Endodermal cell (in vitro differentiated cells): ENCODE measurements at regions not wholly inside any gene's neighbourhood (a gene's known extent, or its start where the extent isn't known, plus 50 kb on each side); places are given as distances from the start of the nearest gene placed in this dataset.

Source experiments
- DNase-seq: peaks from one replicate; pipeline ENCODE4 v3.0.0-alpha.2; 2017
- H3K27ac ChIP-seq: 2 replicates; pipeline ENCODE4 v1.5.1; 2013; ENCODE audit warnings: mild to moderate bottlenecking, low read depth, low read length, moderate library complexity
- H3K27me3 ChIP-seq: 2 replicates; pipeline ENCODE4 v1.6.1; 2013; ENCODE audit warnings: mild to moderate bottlenecking, low read length, moderate library complexity; ENCODE audit not compliant: insufficient read depth, control insufficient read depth, poor library complexity, severe bottlenecking
- H3K36me3 ChIP-seq: 2 replicates; pipeline ENCODE4 v1.7.0; 2013; ENCODE audit warnings: mild to moderate bottlenecking, low read length, moderate library complexity; ENCODE audit not compliant: control insufficient read depth, insufficient read depth
- H3K4me1 ChIP-seq: one replicate; pipeline ENCODE4 v1.7.0; 2013; ENCODE audit warnings: low read length; ENCODE audit not compliant: control insufficient read depth, insufficient read depth
- H3K4me3 ChIP-seq: 2 replicates; pipeline ENCODE4 v1.5.1; 2013; ENCODE audit warnings: mild to moderate bottlenecking, low read length, moderate library complexity
- H3K9ac ChIP-seq: 2 replicates; pipeline ENCODE4 v1.6.1; 2013; ENCODE audit warnings: mild to moderate bottlenecking, low read length, moderate library complexity; ENCODE audit not compliant: poor library complexity, severe bottlenecking; ENCODE audit errors: extremely low read depth
- H3K9me3 ChIP-seq: 2 replicates; pipeline ENCODE4 v1.6.1; 2013; ENCODE audit warnings: mild to moderate bottlenecking, low read length, moderate library complexity; ENCODE audit not compliant: control insufficient read depth
- H3K27ac Mint-ChIP-seq: 2 replicates; pipeline ENCODE4 v1.8.0; 2020; ENCODE audit warnings: mixed read lengths
- H3K27me3 Mint-ChIP-seq: 2 replicates; pipeline ENCODE4 v1.8.0; 2021; ENCODE audit warnings: mild to moderate bottlenecking, mixed read lengths; ENCODE audit not compliant: insufficient read depth
- H3K36me3 Mint-ChIP-seq: 2 replicates; pipeline ENCODE4 v1.8.0; 2020; ENCODE audit warnings: low read depth, mixed read lengths
- H3K4me1 Mint-ChIP-seq: 2 replicates; pipeline ENCODE4 v1.8.0; 2020; ENCODE audit warnings: mixed read lengths
- H3K4me3 Mint-ChIP-seq: 2 replicates; pipeline ENCODE4 v1.8.0; 2020; ENCODE audit warnings: mild to moderate bottlenecking, moderate library complexity, mixed read lengths
- H3K9me3 Mint-ChIP-seq: 2 replicates; pipeline ENCODE4 v1.8.0; 2020; ENCODE audit warnings: mild to moderate bottlenecking, mixed read lengths
- WGBS, 2 experiments: methylation state at CpG; one replicate each; pipeline versions ENCODE4 v1.1.5 to v1.1.7; 2013; ENCODE audit warnings: missing lambda C conversion rate in 2 of 2, mixed read lengths in 1 of 2; ENCODE audit not compliant: insufficient coverage in 1 of 2, insufficient read length in 1 of 2; 5-methylcytosine and 5-hydroxymethylcytosine counted together
- TF ChIP-seq, protein P1 (sequence below): fragments of 200-600 bp; sonication (generic); conservative IDR thresholded peaks from 2 replicates; pipeline ENCODE4 v1.5.0; 2021; ENCODE audit warnings: antibody characterized with exemption, mild to moderate bottlenecking

DNA sequence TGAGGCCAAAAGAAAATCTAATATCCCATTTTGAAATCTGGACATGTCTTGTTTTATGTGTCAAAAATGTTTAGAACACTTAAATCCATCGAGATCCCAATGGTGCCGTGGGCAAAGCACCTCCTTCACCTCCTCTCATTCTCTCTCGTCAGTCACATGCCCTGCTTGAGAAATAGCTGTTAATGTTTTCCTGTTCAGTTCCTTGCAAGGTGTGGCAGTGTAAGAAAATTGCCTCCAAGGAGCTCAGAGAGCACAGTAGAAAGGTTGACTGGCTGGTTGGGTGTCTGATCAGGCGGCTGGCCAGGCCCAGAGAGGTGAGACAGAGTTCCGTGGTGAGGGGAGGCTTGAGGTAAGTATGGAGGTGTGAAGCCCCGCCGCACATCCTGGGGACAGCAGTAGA, 210.2 kb downstream of the TSN start:
- no peak overlapping the region for H3K27ac Mint-ChIP-seq
- H3K4me3 ChIP-seq, result no peak overlapping the region
- H3K27me3 ChIP-seq, result peaks cover 5% of the 10 kb centered on the region
- no peaks in the 10 kb centered on the region for H3K4me1 ChIP-seq
- H3K27me3 Mint-ChIP-seq, result peaks cover 5% of the 10 kb centered on the region
- H3K27ac ChIP-seq, result no peak overlapping the region
- no peak for DNase-seq
- H3K9me3 ChIP-seq, result no peaks in the 10 kb centered on the region
- no peaks in the 10 kb centered on the region for H3K9me3 Mint-ChIP-seq
- no peaks in the 10 kb centered on the region for H3K36me3 ChIP-seq
- 91 to 100% methylated on average over 5 to 7 of the region's 7 CpGs for WGBS, 2 experiments
- no peak overlapping the region for H3K9ac ChIP-seq
- TF ChIP-seq, protein P1, sequence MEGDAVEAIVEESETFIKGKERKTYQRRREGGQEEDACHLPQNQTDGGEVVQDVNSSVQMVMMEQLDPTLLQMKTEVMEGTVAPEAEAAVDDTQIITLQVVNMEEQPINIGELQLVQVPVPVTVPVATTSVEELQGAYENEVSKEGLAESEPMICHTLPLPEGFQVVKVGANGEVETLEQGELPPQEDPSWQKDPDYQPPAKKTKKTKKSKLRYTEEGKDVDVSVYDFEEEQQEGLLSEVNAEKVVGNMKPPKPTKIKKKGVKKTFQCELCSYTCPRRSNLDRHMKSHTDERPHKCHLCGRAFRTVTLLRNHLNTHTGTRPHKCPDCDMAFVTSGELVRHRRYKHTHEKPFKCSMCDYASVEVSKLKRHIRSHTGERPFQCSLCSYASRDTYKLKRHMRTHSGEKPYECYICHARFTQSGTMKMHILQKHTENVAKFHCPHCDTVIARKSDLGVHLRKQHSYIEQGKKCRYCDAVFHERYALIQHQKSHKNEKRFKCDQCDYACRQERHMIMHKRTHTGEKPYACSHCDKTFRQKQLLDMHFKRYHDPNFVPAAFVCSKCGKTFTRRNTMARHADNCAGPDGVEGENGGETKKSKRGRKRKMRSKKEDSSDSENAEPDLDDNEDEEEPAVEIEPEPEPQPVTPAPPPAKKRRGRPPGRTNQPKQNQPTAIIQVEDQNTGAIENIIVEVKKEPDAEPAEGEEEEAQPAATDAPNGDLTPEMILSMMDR, result no peak
- H3K4me3 Mint-ChIP-seq, result no peak overlapping the region
- H3K36me3 Mint-ChIP-seq, result no peaks in the 10 kb centered on the region
- H3K4me1 Mint-ChIP-seq, result no peaks in the 10 kb centered on the region

- no peak overlapping the region for H3K27ac ChIP-seq
- no peak overlapping the region for H3K4me3 ChIP-seq
- no peaks in the 10 kb centered on the region for H3K9me3 ChIP-seq
- H3K27ac Mint-ChIP-seq, result no peak overlapping the region
- no peaks in the 10 kb centered on the region for H3K9me3 Mint-ChIP-seq
- peaks cover 5% of the 10 kb centered on the region for H3K27me3 ChIP-seq
- H3K36me3 ChIP-seq, result no peaks in the 10 kb centered on the region
- H3K27me3 Mint-ChIP-seq, result peaks cover 5% of the 10 kb centered on the region
- no peaks in the 10 kb centered on the region for H3K4me1 Mint-ChIP-seq
- 89 to 100% methylated on average over 1 to 3 of the region's 3 CpGs for WGBS, 2 experiments
- no peaks in the 10 kb centered on the region for H3K36me3 Mint-ChIP-seq
- no peak overlapping the region for H3K9ac ChIP-seq
- TF ChIP-seq, protein P1, result no peak
- no peaks in the 10 kb centered on the region for H3K4me1 ChIP-seq
- DNase-seq, result no peak
- H3K4me3 Mint-ChIP-seq, result no peak overlapping the region
Observed at GRCh38 chr2:121966663-121967062, 211.2 kb downstream of the TSN start.

GRCh38 chr2:121969166-121969565, 213.7 kb downstream of the TSN start:
- TF ChIP-seq, protein P1, result no peak
- no peaks in the 10 kb centered on the region for H3K4me1 ChIP-seq
- H3K4me3 Mint-ChIP-seq, result no peak overlapping the region
- H3K4me1 Mint-ChIP-seq, result peaks cover 10% of the 10 kb centered on the region
- H3K36me3 ChIP-seq, result no peaks in the 10 kb centered on the region
- H3K9me3 Mint-ChIP-seq, result no peaks in the 10 kb centered on the region
- H3K27ac ChIP-seq, result no peak overlapping the region
- no peak overlapping the region for H3K9ac ChIP-seq
- WGBS, 2 experiments, result 84 to 90% methylated on average over 5 of the region's 5 CpGs
- H3K27ac Mint-ChIP-seq, result no peak overlapping the region
- DNase-seq, result no peak
- H3K27me3 ChIP-seq, result peaks cover 5% of the 10 kb centered on the region
- no peaks in the 10 kb centered on the region for H3K36me3 Mint-ChIP-seq
- no peaks in the 10 kb centered on the region for H3K9me3 ChIP-seq
- no peak overlapping the region for H3K4me3 ChIP-seq
- peaks cover 5% of the 10 kb centered on the region for H3K27me3 Mint-ChIP-seq
